ENCODE measurements at regions not wholly inside any gene's neighbourhood (a gene's known extent, or its start where the extent isn't known, plus 50 kb on each side); places are given as distances from the start of the nearest gene placed in this dataset.
"Not testable (repeated sequence)": the region's sequence is repeated elsewhere in the genome, so short reads cannot be mapped to it uniquely, and the experiment has no call there.

DNA sequence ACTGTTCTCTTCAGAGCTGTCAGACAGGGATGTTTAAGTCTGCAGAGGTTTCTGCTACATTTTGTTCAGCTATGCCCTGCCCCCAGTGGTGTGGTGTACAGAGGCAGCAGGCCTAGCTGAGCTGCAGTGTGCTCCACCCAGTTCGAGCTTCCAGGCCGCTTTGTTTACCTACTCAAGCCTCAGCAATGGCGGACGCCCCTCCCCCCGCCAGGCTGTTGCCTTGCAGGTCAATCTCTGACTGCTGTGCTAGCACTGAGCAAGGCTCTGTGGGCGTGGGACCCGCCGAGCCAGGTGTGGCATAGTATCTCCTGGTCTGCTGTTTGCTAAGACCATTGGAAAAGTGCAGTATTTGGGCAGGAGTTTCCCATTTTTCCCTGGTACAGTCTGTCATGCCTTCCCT, 1923.1 kb downstream of the LRRC4C start:
- H3K27ac ChIP-seq; DNase-seq (ENCODE audit: low read depth, low spot score): not testable (repeated sequence)

Data from epithelial cell of prostate (primary cell).